Stimulated activated naive CD8-positive, alpha-beta T cell treated with anti-CD3 and anti-CD28 coated beads, Interleukin-15, Interleukin-2, amounts not matched to agents 100 U/mL and 50 U/mL, for 24 hours (primary cell): ENCODE measurements at regions not wholly inside any gene's neighbourhood (a gene's known extent, or its start where the extent isn't known, plus 50 kb on each side); places are given as distances from the start of the nearest gene placed in this dataset.
"Not testable (repeated sequence)": the region's sequence is repeated elsewhere in the genome, so short reads cannot be mapped to it uniquely, and the experiment has no call there.

Experiments
- ATAC-seq: fragments of 150-1000 bp; cut with Tn5 transposase; one replicate; pipeline ENCODE4 v1.10.0; 2021
- DNase-seq: peaks from one replicate; pipeline ENCODE4 v3.0.0; 2021

DNA sequence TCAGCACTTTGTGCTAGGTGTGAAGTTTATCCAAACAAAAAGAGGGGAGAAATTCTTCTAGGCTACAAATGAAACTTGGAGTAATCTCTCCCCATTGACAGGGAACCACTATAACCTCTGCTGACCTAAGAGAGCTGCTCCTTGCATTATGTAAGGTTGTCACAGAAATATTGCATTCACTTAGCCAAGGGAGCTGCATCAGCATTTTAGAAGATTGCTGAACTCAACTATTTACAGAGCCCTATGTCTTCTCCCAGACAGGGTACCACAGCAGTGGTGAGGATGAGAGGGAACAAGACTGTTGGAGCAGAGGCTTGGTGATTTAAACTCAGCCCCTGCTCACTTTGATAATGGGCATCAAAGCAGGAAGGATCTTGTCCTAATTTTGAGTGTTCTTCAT is 362.0 kb downstream of the TMEM38B start:
- no peak for ATAC-seq
- no peak for DNase-seq

DNA sequence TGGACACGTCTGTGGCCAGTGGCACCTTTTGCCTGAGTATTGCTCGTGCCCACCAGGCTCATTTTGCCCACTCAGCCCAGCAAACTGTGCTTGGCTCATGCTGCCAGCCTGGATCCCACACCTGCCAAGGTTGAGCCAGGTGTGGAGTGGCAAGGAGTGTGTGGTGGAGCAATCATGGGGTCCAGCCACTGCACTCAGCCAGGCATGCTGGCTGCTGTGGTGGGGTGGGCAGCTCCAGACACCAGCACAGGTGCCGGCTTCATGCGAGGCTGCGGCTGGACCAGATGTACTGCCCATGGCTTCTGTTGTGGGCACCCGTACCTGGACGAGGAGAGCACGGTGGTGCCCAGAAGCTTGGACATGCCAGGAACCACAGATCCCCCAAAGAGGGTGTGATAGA is 364.1 kb downstream of the TMEM38B start:
- ATAC-seq, result no peak

DNA sequence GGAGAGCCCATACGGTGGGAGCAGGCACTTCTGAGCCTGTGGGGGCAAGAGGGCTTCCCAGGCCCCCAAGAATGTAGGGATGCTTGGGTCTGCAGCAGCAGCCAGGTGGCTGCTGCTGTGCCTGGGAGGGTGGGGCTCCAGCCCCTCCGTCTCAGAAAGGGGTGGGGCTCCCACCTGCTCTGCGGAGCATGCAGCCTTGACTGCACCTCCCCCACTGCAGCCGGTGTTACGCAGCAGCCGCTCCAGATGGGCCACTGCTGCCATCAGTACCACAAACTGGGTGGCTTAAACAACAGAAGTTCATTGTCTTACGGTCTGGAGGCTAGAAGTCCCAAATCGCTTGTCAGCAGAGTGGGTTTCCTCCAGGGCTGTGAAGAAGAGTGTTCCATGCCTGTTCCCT is 365.5 kb downstream of the TMEM38B start:
- ATAC-seq (no peak), DNase-seq (no peak)

More for the DNA sequence above, 364.1 kb downstream of the TMEM38B start:
- DNase-seq, result no peak

DNA sequence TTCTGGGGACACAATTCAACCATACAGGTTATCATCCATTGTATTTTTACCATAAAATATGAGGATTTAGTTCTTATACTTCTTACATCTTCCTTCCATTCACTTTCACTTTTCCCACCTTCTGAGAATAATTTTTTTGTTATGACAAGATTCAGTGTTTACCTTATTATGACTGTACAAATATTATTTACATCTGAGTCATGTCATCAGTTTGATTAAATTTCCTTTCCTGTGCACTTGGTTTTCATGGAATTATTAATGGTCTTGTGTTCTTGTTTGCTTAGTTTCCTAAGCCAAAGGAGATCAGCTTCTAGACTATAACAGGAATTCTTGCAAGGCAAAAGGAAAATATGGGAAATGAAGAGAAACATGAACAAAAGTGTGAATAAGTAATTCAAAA is 366.5 kb downstream of the TMEM38B start:
- no peak for ATAC-seq
- DNase-seq, result no peak

DNA sequence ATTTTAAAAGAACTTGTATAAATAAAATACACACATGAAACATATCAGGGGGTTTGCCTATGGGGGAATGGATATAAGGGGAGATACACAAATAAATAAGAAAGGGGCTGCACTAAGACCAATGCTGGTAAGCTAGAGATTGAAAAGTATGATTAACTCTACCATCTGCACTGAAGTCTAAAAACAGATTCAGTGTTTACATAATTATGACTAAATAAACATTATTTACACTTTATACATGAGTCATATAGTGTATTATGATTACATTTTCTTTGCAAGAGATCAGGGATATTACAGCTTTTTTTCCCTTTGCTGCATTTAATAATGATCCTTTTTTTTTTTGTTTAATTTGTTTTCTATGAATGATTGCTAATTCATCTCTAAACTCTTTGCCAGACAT is 367.9 kb downstream of the TMEM38B start:
- no peak for DNase-seq

DNA sequence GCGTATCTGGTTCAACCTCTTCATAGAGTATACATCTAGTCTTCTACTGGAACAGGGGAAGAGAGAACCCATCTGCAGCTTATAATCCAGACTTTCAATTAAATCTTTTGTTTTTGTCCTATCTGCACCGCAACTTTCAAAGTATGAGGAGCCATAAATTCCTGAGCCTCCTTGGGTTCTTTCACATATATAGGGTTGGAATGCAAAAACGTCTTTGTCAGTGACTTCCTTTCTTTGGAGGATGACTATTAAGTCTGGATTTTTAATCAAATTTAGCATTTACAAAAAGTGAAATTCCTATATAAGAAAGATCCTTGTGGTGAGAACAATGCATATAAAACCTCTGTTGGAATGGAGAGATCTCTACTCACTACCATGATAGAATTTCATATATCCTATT is 370.8 kb downstream of the TMEM38B start:
- no peak for ATAC-seq

More for the DNA sequence above, 367.9 kb downstream of the TMEM38B start:
- ATAC-seq, result no peak

DNA sequence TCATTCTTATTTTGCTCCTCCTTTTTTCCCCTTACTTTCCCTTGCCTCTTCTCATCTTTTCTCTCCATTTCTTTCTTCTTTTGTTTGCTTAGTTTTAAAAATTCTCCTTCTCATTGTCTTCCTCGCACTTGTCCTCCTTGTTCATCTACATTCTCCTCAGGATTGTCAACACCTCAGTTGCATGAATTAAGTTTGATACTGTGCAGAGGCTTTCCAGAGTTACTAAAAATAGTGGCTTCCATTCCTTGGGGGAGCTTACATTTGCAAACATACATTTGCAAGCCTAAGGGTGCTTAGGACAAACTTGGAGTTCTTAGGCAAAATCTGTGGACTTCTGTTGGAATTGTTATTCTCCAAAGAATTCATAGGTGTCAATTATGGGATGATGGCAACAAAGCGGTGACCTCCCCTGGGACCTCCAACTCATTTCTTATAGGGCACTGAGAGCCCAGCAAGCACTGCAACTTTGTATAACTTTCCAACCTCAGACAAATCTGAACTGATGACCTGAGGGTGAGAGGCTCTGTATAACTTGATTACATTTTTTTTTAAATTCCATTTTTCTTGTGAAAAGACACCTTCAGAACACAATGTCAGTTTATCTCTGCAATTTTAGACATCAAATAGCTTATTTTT is 371.4 kb downstream of the TMEM38B start:
- DNase-seq (no peak), ATAC-seq (no peak)

More for the DNA sequence above, 370.8 kb downstream of the TMEM38B start:
- no peak for DNase-seq

DNA sequence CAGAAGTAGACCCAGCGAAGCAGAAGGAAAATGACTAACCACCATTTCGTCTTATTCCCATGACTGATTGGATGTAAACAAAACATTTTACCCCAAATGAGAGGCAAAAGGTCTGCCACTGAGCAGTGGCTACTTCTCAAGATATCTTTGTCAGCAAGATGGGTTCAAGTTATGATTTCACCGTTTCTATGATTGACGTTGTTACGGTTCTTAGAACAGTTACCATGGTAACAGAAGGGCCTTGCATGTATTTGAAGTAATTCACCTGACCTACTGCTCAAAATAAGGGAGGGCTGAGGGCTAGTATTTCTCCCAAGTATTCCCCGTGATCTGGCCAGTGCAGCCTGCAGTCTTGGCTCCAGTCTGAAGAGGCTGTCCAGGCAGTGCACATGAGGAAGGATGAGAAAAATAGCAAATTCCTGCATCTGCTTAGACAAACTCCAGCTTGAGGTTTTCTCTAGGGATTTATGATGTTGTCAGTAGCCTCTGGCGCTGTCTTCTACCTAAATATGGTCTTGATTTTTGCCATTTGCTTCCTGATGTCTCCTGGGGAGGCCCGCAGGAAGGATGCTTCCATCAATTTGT is 372.7 kb downstream of the TMEM38B start:
- ATAC-seq (no peak), DNase-seq (no peak)

DNA sequence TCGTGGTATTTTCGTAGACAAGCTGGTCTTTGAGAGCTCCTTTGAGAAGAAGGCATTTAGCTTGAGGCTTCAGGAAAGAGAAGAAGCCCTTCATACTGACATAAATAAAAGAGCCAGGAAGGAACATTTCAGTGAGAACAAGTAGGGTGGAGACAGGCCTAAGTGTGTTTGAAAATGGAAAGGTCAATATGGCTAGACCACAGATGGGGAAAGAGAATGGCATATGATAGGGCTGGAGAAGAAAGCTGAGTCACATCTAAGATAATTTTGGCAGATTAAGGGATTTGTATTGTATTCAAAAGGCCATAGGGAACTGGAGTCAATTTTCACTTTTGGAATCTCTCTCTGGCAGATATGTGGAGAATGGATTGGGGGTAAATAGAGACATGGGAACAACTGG is 374.9 kb downstream of the TMEM38B start:
- no peak for DNase-seq
- ATAC-seq, result no peak

DNA sequence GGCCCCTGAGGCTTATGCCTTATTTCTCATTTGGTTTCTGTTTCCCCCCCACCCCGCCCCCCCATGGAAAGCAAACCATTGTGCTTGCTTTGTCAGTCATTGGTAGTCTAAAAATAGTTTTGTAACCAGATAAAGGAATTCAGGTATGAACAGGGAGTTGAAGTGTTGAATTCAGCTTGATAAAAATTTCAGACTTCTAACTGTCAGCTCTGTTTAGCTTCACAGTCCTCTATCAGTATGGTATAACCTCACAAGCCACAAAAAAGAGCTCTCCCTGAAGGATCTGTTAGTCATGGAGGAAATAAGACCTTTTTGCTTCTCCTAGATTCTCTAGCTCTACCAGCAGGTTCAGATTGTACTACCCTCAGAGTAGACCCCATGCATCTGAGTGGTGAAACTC is 378.1 kb downstream of the TMEM38B start:
- no peak for DNase-seq

DNA sequence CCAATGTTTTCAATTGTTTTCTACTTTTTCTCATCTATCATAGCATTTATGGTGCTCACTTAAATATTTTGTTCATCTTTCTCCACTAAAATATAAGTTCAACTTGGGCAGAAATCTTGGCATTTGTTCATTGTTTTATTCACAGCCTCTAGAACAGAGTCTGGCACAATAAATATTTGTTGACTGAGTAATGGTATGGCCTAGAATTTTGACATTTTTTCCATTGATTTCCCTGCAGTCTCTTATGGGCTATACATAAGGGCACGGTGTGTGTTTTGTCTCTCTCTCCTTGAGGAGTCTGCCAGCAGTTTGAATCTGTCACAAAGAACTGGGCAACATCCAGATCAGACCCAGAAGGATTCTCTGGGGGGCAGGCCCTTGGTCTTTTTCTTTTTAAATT is 379.7 kb downstream of the TMEM38B start:
- DNase-seq, result no peak
- ATAC-seq, result no peak

More for the DNA sequence above, 378.1 kb downstream of the TMEM38B start:
- no peak for ATAC-seq

DNA sequence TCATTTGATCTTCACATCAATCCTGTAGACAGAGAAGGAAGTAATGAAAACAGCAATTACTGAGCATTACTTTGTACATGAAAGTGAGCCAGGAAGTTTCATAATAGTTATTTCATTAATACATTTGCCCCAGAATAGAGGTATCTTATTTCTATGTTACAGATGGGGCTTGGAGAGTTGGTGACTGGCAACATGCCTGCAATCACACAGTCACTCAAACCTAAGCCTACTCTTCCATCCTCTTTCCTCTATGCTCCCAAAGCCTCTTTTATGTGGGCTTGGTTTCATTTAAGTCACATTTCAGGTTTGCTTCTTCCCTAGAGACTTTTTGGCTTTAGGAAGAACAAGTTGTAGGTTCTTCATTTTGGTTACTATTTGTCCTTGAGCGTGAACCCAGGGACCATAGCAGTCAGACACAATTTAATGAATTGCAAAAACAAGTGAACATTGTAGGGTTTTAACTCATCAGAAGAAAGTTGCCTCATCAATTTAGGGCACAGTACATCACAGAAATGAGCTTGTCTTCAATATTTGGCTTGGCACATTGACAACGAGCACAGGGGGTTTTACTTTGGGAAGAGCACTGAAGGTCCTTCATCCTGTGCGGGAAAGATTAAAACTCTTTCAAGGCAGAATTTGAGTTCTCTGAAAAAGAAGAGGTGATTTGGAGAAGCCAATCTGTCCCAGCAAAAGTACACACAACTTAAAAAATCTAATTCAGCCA is 381.1 kb downstream of the TMEM38B start:
- no peak for DNase-seq
- no peak for ATAC-seq

DNA sequence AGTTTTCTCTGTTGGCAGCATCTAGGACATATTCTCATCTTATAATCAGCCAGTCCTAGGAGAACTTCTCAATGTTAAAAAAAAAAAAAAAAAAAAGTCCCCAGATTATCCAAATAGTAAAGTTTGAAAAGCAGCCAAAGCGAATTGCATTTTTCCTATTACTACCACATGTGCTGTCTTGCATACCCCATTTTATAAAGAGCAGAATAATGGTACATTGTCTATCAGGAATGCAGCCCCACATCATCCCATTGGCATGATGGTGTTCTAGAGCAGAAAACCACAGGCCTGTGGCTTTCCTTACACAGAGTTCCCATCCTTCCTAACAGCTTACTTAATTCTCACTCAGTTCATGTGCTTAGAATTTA is 381.6 kb downstream of the TMEM38B start:
- no peak for ATAC-seq
- DNase-seq, result no peak

DNA sequence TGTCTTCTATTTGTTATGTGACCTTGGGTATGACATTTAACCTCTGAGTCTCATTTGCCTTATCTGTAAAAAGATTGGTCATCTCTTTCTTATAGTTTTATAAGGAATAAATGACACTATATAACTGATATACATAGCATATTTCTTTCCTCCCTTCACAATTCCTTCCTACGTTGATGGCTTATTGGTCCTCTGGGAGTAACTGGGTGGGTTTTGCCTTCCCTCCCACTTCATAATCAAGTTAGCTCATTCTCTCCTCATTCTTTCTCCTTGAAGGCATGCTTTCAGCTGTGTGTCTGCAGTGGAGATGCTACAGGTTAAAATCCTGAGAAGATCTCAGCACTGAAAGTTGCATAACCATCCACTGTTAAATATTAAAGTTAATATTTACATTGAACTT is 382.4 kb downstream of the TMEM38B start:
- no peak for ATAC-seq
- no peak for DNase-seq

DNA sequence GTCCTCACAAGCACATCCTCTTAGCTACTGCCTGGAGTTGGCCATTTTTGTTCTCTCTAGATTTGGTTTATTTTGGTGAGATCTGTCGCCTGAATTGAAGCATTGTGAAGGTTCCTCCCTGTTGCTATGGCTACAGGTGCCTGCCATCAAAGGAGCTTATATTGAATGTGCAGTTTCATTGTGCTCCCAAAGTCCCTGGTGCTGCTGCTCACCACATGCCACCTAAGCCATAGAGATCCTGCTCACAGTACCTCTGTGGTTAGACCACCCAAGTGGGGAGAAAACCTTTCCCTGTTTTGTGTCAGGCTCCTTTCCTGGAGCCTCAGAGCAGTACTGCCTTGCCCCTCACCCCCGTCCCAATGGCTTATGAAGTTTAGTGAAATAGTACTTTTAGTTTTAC is 383.4 kb downstream of the TMEM38B start:
- DNase-seq (no peak), ATAC-seq (no peak)

DNA sequence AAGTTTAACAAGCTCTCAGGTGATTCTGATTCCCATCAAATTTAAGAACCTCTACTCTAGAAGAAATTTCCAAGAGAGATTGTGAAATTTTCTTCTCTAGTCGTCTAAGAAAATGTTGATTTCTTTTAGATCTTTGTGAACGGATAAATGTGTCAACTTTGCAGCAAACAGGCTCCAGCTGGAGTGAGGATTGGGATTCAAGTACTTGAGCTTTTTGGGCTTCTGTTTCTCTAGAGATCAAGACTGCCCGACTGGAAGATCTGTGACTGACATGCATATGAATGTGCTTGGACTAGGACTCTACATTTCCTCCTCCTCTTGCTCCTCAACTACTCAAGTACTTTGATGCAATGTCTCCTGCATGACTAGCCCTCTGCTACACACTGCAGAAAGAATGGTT is 388.3 kb downstream of the TMEM38B start:
- DNase-seq (no peak), ATAC-seq (no peak)

DNA sequence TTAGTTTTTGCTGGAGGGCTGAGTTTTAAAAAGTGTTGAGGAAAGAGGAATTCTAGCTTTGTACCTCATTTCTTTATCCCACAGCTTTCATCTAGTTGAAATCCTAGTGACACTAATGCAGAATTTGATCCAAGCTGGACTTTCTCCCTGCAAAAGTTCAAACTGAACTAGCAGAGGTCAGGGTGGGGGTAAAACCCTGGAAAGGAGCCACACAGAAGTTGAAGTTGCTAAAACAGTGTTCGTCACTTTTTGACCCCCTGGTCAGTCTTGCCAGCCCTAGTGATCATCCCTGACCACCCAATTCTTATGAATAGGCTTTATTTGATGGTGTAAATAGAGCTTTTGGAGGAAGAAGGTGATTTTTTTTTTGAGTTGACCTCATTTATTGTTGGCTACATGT is 390.4 kb downstream of the TMEM38B start:
- ATAC-seq (no peak), DNase-seq (no peak)

DNA sequence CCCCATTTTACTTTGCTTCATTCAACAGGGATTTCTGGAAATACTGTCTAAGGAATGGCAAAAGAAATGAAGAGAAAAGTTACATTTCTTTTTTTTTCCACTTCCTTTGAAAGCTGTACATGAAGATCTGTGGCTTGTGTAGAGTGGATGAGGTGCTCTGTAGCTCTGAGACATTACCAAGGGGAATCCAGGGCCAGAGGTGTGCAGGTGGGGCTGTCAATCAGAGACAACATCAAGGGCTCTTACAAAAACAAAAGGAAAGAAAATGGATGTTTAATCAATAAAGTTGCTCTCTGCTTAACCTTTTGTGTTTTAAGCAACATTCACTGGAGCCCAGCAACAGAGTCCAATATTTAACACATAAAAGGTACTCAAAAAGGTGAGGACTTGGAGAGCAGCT is 391.1 kb downstream of the TMEM38B start:
- DNase-seq (no peak), ATAC-seq (no peak)

DNA sequence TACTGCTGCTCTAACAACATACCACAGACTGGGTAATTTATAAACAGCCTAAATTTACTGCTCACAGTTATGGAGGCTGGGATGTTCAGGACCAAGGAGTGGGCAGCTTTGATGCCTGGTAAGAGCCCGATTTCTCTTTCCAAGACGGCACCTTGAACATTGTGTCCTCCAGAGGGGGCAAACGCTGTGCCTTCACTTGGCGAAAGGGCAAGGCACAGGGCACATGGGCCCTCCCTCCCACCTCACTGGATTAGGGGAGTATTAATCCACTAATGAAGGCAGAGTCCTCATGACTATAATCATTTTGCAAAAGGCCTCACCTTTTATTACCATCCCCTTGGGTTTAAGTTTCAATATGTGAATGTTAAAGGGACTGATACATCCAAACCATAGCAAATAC is 397.7 kb downstream of the TMEM38B start:
- DNase-seq (no peak), ATAC-seq (no peak)

DNA sequence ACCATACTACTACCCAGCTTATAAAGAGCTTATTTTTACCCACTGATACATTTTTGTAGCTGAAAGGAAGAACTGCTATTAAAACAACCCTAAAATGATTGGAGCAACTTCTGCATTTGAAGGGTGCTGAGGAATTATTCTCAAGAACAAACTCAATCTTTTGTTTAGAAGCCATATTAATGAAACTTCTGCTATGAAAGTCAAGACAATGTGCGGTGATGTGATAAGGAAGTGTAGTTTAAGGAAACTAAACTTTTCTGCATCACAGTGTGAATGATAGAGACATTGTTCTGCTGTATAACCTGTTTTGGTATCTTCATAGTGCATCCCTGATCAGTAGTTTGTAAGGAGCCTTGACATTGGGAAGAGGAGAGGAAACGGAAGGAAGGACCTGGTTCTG is 408.5 kb downstream of the TMEM38B start:
- no peak for DNase-seq
- ATAC-seq, result no peak

DNA sequence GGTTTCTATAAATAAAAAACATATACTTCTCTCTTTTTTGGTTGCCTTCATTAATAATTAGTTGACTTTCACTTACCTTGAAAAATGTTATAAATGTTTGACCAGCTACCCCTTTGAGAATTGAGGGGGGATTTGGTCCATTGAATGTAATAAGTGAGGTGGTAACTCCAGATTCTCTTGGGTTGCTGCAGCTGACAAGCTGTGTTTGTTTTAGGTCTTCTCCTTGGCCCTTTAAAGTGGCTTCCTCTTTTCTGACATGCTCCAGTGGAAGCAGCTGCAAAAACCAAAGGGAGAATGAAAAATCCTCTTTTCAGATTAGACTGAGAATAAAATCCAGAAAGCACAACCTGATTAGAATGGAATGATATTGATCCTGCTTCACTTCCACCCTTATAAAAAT is 410.5 kb downstream of the TMEM38B start:
- DNase-seq (no peak), ATAC-seq (no peak)

DNA sequence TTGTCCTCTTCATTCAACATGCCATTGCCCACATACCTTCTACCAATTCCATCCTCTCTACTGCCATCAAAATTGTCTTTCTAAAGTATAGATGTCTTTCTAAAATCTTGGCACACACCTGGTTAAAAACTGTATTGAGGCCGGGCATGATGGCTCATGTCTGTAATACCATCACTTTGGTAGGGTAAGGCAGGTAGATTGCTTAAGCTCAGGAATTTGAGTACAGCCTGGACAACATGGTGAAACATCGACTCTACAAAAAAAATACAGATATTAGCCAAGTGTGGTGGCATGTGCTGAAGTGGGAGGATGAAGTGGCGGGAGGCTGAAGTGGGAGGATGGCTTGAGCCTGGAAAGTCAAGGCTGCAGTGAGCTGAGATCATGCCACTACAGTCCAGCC is 412.1 kb downstream of the TMEM38B start:
- ATAC-seq (no peak), DNase-seq (no peak)

DNA sequence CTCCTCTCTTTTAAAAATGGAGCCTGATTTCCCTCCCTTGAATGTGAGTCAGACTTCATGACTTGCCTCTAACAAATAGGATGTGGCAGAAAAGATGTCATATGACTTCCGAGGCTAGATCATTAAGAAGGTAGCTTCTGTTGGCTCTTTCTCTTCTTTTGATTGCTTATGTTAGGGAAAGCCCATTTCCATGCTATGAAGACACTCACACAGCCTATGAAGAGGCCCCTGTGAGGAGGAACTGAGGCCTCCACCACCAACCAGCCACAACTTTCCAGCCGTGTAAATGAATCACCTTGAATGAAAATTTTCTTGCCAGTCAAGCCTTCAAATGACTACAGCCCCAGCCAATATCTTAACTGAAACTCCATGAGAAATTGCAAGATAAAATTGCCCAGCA is 413.4 kb downstream of the TMEM38B start:
- DNase-seq (no peak), ATAC-seq (peak; percentile 23)

DNA sequence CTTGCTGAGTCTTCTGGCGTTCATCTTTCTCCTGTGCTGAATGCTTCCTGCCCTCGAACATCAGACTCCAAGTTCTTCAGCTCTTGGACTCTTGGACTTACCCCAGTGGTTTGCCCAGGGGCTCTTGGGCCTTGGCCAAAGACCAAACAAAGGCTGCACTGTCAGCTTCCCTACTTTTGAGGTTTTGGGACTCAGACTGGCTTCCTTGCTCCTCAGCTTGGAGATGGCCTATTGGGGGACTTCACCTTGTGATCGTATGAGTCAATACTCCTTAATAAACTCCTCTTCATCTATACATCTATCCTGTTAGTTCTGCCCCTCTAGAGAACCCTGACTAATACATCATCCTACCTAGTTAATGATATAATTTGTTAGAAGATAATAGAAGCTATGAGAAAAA is 415.4 kb downstream of the TMEM38B start:
- ATAC-seq, DNase-seq: not testable (repeated sequence)
